HEK293 (cell line): ENCODE measurements at regions not wholly inside any gene's neighbourhood (a gene's known extent, or its start where the extent isn't known, plus 50 kb on each side); places are given as distances from the start of the nearest gene placed in this dataset.

Experiments
- CTCF ChIA-PET: fragments of 350-600 bp; formaldehyde crosslinking; extraction: SDS; loops from one replicate; lab custom pipeline; 2021; ENCODE audit warnings: antibody characterized with exemption; lab: Yijun Ruan, JAX
- POLR2A ChIA-PET: fragments of 300-600 bp; formaldehyde crosslinking; extraction: SDS; loops from one replicate; lab custom pipeline; 2020; ENCODE audit warnings: antibody characterized with exemption, inconsistent platforms; lab: Yijun Ruan, JAX
- H3K27ac ChIP-seq: fragments of 200-500 bp; sonication (Bioruptor generic); 2 replicates; pipeline ENCODE4 v1.5.1; 2014; ENCODE audit warnings: low read depth, low read length, control low read depth, inconsistent platforms; ENCODE audit errors: extremely low read depth
- H3K36me3 ChIP-seq, 2 experiments: fragments of 200-500 bp in 1 of 2; sonication (Bioruptor generic) in 1 of 2; 1 replicate in 1 of 2; 2 replicates in 1 of 2; pipeline ENCODE4 v1.5.1; 2014 to 2017; ENCODE audit warnings: inconsistent platforms in 2 of 2, low read length in 2 of 2; ENCODE audit not compliant: control insufficient read depth in 2 of 2, insufficient read depth in 1 of 2
- H3K4me1 ChIP-seq: fragments of 200-500 bp; sonication (Bioruptor generic); 2 replicates; pipeline ENCODE4 v1.5.1; 2014; ENCODE audit warnings: mild to moderate bottlenecking, low read length, inconsistent platforms; ENCODE audit not compliant: control insufficient read depth, insufficient read depth
- H3K4me3 ChIP-seq: 2 replicates; pipeline ENCODE4 v1.5.1; 2011; ENCODE audit warnings: low read depth, mild to moderate bottlenecking, control low read depth, low read length, moderate library complexity
- H3K9me3 ChIP-seq: fragments of 200-500 bp; sonication (Bioruptor generic); 2 replicates; pipeline ENCODE4 v1.5.1; 2014; ENCODE audit warnings: low read depth, low read length, inconsistent platforms; ENCODE audit not compliant: control insufficient read depth, insufficient read depth
- BCL11A ChIP-seq: fragments of 450-650 bp; formaldehyde crosslinking; IDR thresholded peaks from 2 replicates; pipeline ENCODE4 v1.5.1; 2016; ENCODE audit warnings: low read depth, missing biosample characterization, missing genetic modification characterization
- BCL11B ChIP-seq: fragments of 450-650 bp; formaldehyde crosslinking; IDR thresholded peaks from 2 replicates; pipeline ENCODE4 v1.5.1; 2016; ENCODE audit warnings: low read depth, missing biosample characterization, missing genetic modification characterization
- EGR2 ChIP-seq: fragments of 450-650 bp; formaldehyde crosslinking; IDR thresholded peaks from 2 replicates; pipeline ENCODE4 v1.5.1; 2016; ENCODE audit warnings: low read depth, missing biosample characterization, missing genetic modification characterization
- GLIS1 ChIP-seq: fragments of 450-650 bp; formaldehyde crosslinking; IDR thresholded peaks from 2 replicates; pipeline ENCODE4 v1.5.1; 2016; ENCODE audit warnings: missing biosample characterization, missing genetic modification characterization
- KLF1 ChIP-seq: fragments of 450-650 bp; formaldehyde crosslinking; IDR thresholded peaks from 2 replicates; pipeline ENCODE4 v1.5.1; 2016; ENCODE audit warnings: missing biosample characterization, missing genetic modification characterization
- MEIS1 ChIP-seq: sonication (generic); formaldehyde crosslinking; IDR thresholded peaks from 2 replicates; pipeline ENCODE4 v1.8.1; 2022; ENCODE audit warnings: missing genetic modification reagents, mild to moderate bottlenecking, borderline replicate concordance
- OSR2 ChIP-seq: fragments of 450-650 bp; formaldehyde crosslinking; IDR thresholded peaks from 2 replicates; pipeline ENCODE4 v1.5.1; 2016; ENCODE audit warnings: missing biosample characterization, missing genetic modification characterization
- SP3 ChIP-seq: fragments of 450-650 bp; formaldehyde crosslinking; IDR thresholded peaks from 2 replicates; pipeline ENCODE4 v1.5.1; 2016; ENCODE audit warnings: missing biosample characterization, missing genetic modification characterization
- TCF7L2 ChIP-seq: IDR thresholded peaks from 2 replicates; pipeline ENCODE4 v1.6.1; 2011; ENCODE audit warnings: low read depth, mild to moderate bottlenecking, inconsistent platforms, low read length, moderate library complexity, borderline replicate concordance
- WT1 ChIP-seq: fragments of 450-650 bp; formaldehyde crosslinking; IDR thresholded peaks from 2 replicates; pipeline ENCODE4 v1.5.1; 2016; ENCODE audit warnings: missing biosample characterization, missing genetic modification characterization
- YY2 ChIP-seq: fragments of 450-650 bp; formaldehyde crosslinking; IDR thresholded peaks from 2 replicates; pipeline ENCODE4 v1.5.1; 2016; ENCODE audit warnings: missing biosample characterization, missing genetic modification characterization
- ZBTB17 ChIP-seq: fragments of 450-650 bp; formaldehyde crosslinking; IDR thresholded peaks from 2 replicates; pipeline ENCODE4 v1.5.1; 2016; ENCODE audit warnings: missing biosample characterization, missing genetic modification characterization
- ZBTB20 ChIP-seq: fragments of 450-650 bp; formaldehyde crosslinking; IDR thresholded peaks from 2 replicates; pipeline ENCODE4 v1.5.1; 2016; ENCODE audit warnings: missing biosample characterization, missing genetic modification characterization
- ZFP3 ChIP-seq: fragments of 450-650 bp; formaldehyde crosslinking; IDR thresholded peaks from 2 replicates; pipeline ENCODE4 v1.5.1; 2016; ENCODE audit warnings: low read depth, missing biosample characterization, missing genetic modification characterization
- ZFP41 ChIP-seq: fragments of 450-650 bp; formaldehyde crosslinking; IDR thresholded peaks from 2 replicates; pipeline ENCODE4 v1.5.1; 2016; ENCODE audit warnings: missing biosample characterization, missing genetic modification characterization, borderline replicate concordance
- ZNF114 ChIP-seq: fragments of 450-650 bp; formaldehyde crosslinking; IDR thresholded peaks from 2 replicates; pipeline ENCODE4 v1.5.0; 2017; ENCODE audit warnings: missing biosample characterization, missing genetic modification characterization
- ZNF121 ChIP-seq: fragments of 450-650 bp; formaldehyde crosslinking; IDR thresholded peaks from 2 replicates; pipeline ENCODE4 v1.5.1; 2016; ENCODE audit warnings: missing biosample characterization, missing genetic modification characterization
- ZNF132 ChIP-seq: fragments of 450-650 bp; formaldehyde crosslinking; IDR thresholded peaks from 2 replicates; pipeline ENCODE4 v1.5.1; 2017; ENCODE audit warnings: missing biosample characterization, missing genetic modification characterization, borderline replicate concordance
- ZNF221 ChIP-seq: fragments of 450-650 bp; formaldehyde crosslinking; IDR thresholded peaks from 2 replicates; pipeline ENCODE4 v1.5.1; 2017; ENCODE audit warnings: missing biosample characterization, missing genetic modification characterization, borderline replicate concordance
- ZNF48 ChIP-seq: fragments of 450-650 bp; formaldehyde crosslinking; IDR thresholded peaks from 2 replicates; pipeline ENCODE4 v1.5.1; 2016; ENCODE audit warnings: missing biosample characterization, missing genetic modification characterization
- ZNF514 ChIP-seq: fragments of 450-650 bp; formaldehyde crosslinking; IDR thresholded peaks from 2 replicates; pipeline ENCODE4 v1.5.1; 2016; ENCODE audit warnings: missing biosample characterization, missing genetic modification characterization
- ZNF529 ChIP-seq: fragments of 450-650 bp; formaldehyde crosslinking; IDR thresholded peaks from 2 replicates; pipeline ENCODE4 v1.5.1; 2017; ENCODE audit warnings: missing genetic modification characterization, missing biosample characterization; ENCODE audit not compliant: insufficient replicate concordance
- ZNF544 ChIP-seq: fragments of 450-650 bp; formaldehyde crosslinking; IDR thresholded peaks from 2 replicates; pipeline ENCODE4 v1.5.0; 2017; ENCODE audit warnings: missing biosample characterization, missing genetic modification characterization
- ZNF560 ChIP-seq: fragments of 450-650 bp; formaldehyde crosslinking; IDR thresholded peaks from 2 replicates; pipeline ENCODE4 v1.5.1; 2017; ENCODE audit warnings: missing biosample characterization, missing genetic modification characterization, borderline replicate concordance
- ZNF561 ChIP-seq: fragments of 450-650 bp; IDR thresholded peaks from 2 replicates; pipeline ENCODE4 v1.5.1; 2018; ENCODE audit warnings: missing biosample characterization, missing genetic modification characterization, borderline replicate concordance
- ZNF610 ChIP-seq: fragments of 450-650 bp; formaldehyde crosslinking; IDR thresholded peaks from 2 replicates; pipeline ENCODE4 v1.5.1; 2016; ENCODE audit warnings: missing biosample characterization, missing genetic modification characterization, borderline replicate concordance
- ZNF664 ChIP-seq: fragments of 450-650 bp; formaldehyde crosslinking; IDR thresholded peaks from 2 replicates; pipeline ENCODE4 v1.5.1; 2016; ENCODE audit warnings: missing biosample characterization, missing genetic modification characterization
- ZNF792 ChIP-seq: fragments of 450-650 bp; formaldehyde crosslinking; IDR thresholded peaks from 2 replicates; pipeline ENCODE4 v1.5.1; 2016; ENCODE audit warnings: missing biosample characterization, missing genetic modification characterization
- TF ChIP-seq, protein P1 (sequence below): fragments of 450-650 bp; formaldehyde crosslinking; IDR thresholded peaks from 2 replicates; pipeline ENCODE4 v1.5.1; 2016; ENCODE audit warnings: missing biosample characterization, missing genetic modification characterization
- TF ChIP-seq, protein P2 (sequence below): fragments of 450-650 bp; formaldehyde crosslinking; IDR thresholded peaks from 2 replicates; pipeline ENCODE4 v1.5.1; 2017; ENCODE audit warnings: missing biosample characterization, missing genetic modification characterization
- TF ChIP-seq, protein P3 (sequence below): fragments of 450-650 bp; formaldehyde crosslinking; IDR thresholded peaks from 2 replicates; pipeline ENCODE4 v1.5.1; 2016; ENCODE audit warnings: missing biosample characterization, missing genetic modification characterization

DNA sequence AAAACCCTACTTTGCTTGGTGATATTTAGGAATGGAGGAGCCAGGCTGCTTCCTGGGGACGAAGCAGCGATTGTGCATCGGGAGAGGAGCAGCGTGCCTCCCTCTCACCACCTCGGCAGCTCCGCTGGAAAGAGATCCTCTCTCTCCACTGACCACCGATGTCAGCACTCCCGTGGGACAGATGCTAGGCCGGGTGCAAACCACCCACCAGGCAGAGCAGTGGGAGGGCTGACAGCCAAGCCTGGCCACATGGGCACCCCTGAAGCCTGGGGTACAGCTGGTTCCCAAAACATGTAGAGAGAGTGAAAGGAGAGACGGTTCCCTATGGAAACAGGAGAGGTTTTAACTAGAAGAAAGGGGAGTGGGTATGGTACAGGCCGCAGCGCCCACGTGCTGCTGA, 220.0 kb downstream of the ANKRD60 start:
- ChIA-PET CTCF (no interaction called here), POLR2A (no interaction called here)
- TF ChIP-seq SP3: no peak
- TF ChIP-seq ZNF664 (tag by site-specific recombination): no peak
- TF ChIP-seq BCL11B: no peak
- TF ChIP-seq, protein P1, sequence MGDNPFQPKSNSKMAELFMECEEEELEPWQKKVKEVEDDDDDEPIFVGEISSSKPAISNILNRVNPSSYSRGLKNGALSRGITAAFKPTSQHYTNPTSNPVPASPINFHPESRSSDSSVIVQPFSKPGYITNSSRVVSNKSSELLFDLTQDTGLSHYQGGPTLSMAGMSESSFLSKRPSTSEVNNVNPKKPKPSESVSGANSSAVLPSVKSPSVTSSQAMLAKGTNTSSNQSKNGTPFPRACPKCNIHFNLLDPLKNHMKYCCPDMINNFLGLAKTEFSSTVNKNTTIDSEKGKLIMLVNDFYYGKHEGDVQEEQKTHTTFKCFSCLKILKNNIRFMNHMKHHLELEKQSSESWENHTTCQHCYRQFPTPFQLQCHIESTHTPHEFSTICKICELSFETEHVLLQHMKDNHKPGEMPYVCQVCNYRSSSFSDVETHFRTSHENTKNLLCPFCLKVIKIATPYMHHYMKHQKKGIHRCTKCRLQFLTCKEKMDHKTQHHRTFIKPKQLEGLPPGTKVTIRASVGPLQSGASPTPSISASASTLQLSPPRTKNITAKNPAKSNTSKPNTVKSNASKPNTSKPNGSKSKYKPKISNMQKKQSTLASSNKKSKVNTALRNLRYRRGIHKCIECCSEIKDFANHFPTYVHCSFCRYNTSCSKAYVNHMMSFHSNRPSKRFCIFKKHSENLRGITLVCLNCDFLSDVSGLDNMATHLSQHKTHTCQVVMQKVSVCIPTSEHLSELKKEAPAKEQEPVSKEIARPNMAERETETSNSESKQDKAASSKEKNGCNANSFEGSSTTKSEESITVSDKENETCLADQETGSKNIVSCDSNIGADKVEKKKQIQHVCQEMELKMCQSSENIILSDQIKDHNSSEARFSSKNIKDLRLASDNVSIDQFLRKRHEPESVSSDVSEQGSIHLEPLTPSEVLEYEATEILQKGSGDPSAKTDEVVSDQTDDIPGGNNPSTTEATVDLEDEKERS (tag by site-specific recombination): no peak
- TF ChIP-seq ZFP3 (tag by site-specific recombination): no peak
- TF ChIP-seq, protein P2, sequence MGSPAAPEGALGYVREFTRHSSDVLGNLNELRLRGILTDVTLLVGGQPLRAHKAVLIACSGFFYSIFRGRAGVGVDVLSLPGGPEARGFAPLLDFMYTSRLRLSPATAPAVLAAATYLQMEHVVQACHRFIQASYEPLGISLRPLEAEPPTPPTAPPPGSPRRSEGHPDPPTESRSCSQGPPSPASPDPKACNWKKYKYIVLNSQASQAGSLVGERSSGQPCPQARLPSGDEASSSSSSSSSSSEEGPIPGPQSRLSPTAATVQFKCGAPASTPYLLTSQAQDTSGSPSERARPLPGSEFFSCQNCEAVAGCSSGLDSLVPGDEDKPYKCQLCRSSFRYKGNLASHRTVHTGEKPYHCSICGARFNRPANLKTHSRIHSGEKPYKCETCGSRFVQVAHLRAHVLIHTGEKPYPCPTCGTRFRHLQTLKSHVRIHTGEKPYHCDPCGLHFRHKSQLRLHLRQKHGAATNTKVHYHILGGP (tag by site-specific recombination): no peak
- TF ChIP-seq KLF1: no peak
- TF ChIP-seq ZNF560 (tag by site-specific recombination): no peak
- no peak for TF ChIP-seq ZNF544 (tag by site-specific recombination)
- no peak for TF ChIP-seq ZBTB17
- TF ChIP-seq ZNF132 (tag by site-specific recombination): no peak
- TF ChIP-seq ZNF610 (tag by site-specific recombination): no peak
- no peak for TF ChIP-seq ZNF114 (tag by site-specific recombination)
- no peak for TF ChIP-seq ZNF121 (tag by site-specific recombination)
- TF ChIP-seq ZNF529 (tag by site-specific recombination): no peak
- no peak for TF ChIP-seq ZNF48 (tag by site-specific recombination)
- TF ChIP-seq ZNF514 (tag by site-specific recombination): no peak
- TF ChIP-seq, protein P3, sequence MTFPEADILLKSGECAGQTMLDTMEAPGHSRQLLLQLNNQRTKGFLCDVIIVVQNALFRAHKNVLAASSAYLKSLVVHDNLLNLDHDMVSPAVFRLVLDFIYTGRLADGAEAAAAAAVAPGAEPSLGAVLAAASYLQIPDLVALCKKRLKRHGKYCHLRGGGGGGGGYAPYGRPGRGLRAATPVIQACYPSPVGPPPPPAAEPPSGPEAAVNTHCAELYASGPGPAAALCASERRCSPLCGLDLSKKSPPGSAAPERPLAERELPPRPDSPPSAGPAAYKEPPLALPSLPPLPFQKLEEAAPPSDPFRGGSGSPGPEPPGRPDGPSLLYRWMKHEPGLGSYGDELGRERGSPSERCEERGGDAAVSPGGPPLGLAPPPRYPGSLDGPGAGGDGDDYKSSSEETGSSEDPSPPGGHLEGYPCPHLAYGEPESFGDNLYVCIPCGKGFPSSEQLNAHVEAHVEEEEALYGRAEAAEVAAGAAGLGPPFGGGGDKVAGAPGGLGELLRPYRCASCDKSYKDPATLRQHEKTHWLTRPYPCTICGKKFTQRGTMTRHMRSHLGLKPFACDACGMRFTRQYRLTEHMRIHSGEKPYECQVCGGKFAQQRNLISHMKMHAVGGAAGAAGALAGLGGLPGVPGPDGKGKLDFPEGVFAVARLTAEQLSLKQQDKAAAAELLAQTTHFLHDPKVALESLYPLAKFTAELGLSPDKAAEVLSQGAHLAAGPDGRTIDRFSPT (tag by site-specific recombination): no peak
- Histone ChIP-seq H3K27ac (no peak overlapping the region), H3K4me1 (no peaks in the 10 kb centered on the region), H3K4me3 (no peak overlapping the region), H3K9me3 (no peaks in the 10 kb centered on the region), H3K36me3 (no peaks in the 10 kb centered on the region)

DNA sequence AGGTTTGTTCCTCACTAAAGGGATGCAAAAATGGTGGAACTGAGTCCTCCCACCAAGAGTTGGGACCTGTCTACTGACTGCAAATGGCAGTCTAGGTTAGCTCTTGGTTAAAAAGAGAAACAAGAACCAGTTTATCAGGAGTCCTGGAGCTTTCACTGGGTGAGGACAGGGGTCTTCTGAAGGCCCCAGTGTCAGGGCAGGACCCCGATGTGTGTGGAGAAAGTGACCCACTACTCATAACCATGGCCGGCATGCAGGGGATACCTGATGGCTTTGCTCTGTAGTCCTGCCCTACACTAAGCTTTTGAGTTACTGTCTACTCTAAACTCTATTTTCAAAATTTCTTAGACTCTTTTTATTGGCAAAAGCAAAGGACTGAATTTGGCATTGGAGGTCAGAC, 220.5 kb downstream of the ANKRD60 start:
- no peaks in the 10 kb centered on the region for H3K4me1 ChIP-seq
- ChIA-PET CTCF (no interaction called here), POLR2A (no interaction called here)
- H3K4me3 ChIP-seq: no peak overlapping the region
- H3K27ac ChIP-seq: no peak overlapping the region
- no peaks in the 10 kb centered on the region for H3K9me3 ChIP-seq
- H3K36me3 ChIP-seq: no peaks in the 10 kb centered on the region
- TF ChIP-seq YY2 (tag by site-specific recombination): no peak
- no peak for TF ChIP-seq TCF7L2
- TF ChIP-seq WT1: no peak
- no peak for TF ChIP-seq EGR2
- no peak for TF ChIP-seq ZNF560 (tag by site-specific recombination)
- TF ChIP-seq ZNF792 (tag by site-specific recombination): no peak
- no peak for TF ChIP-seq ZBTB20
- TF ChIP-seq BCL11A: no peak
- TF ChIP-seq MEIS1 (CRISPR knock-in tag): no peak
- TF ChIP-seq ZFP41 (tag by site-specific recombination): no peak
- TF ChIP-seq GLIS1 (tag by site-specific recombination): no peak
- TF ChIP-seq ZNF221 (tag by site-specific recombination): no peak
- TF ChIP-seq OSR2 (tag by site-specific recombination): no peak
- TF ChIP-seq ZNF561 (tag by site-specific recombination): no peak
